Liver (tissue), 8 donors: ENCODE measurements at regions not wholly inside any gene's neighbourhood (a gene's known extent, or its start where the extent isn't known, plus 50 kb on each side); places are given as distances from the start of the nearest gene placed in this dataset.
"Not testable (repeated sequence)": the region's sequence is repeated elsewhere in the genome, so short reads cannot be mapped to it uniquely, and the experiment has no call there.

ENCODE experiments used
- DNase-seq: peaks from one replicate; pipeline ENCODE4 v3.0.0-alpha.2; 2017; ENCODE audit warnings: low spot score
- H3K27ac ChIP-seq, 2 donors: one replicate each; pipeline ENCODE4 v1.7.0; 2013; ENCODE audit warnings: inconsistent platforms in 2 of 2, low read length in 2 of 2, control low read depth in 1 of 2, low read depth in 1 of 2, mild to moderate bottlenecking in 1 of 2
- H3K27me3 ChIP-seq, 4 donors: one replicate each; pipeline versions ENCODE4 v1.6.1 to v1.7.0; 2013; ENCODE audit warnings: low read length in 3 of 4, inconsistent platforms in 1 of 4, mild to moderate bottlenecking in 1 of 4, moderate library complexity in 1 of 4; ENCODE audit not compliant: control insufficient read depth in 4 of 4, insufficient read depth in 4 of 4
- H3K36me3 ChIP-seq, 4 donors: one replicate each; pipeline versions ENCODE4 v1.6.1 to v1.7.0; 2013; ENCODE audit warnings: low read length in 3 of 4, mild to moderate bottlenecking in 3 of 4, low read depth in 1 of 4, moderate library complexity in 1 of 4; ENCODE audit not compliant: control insufficient read depth in 4 of 4, insufficient read depth in 3 of 4
- H3K4me1 ChIP-seq, 4 donors: one replicate each; pipeline versions ENCODE4 v1.6.1 to v1.7.0; 2013; ENCODE audit warnings: low read length in 3 of 4, mild to moderate bottlenecking in 3 of 4, moderate library complexity in 1 of 4; ENCODE audit not compliant: control insufficient read depth in 4 of 4, insufficient read depth in 4 of 4
- H3K4me3 ChIP-seq, 3 donors: one replicate each; pipeline versions ENCODE4 v1.6.1 to v1.7.0; 2013; ENCODE audit warnings: low read length in 3 of 3, control low read depth in 1 of 3, low read depth in 1 of 3, mild to moderate bottlenecking in 1 of 3
- H3K9ac ChIP-seq, 2 donors: one replicate each; pipeline ENCODE4 v1.7.0; 2013; ENCODE audit warnings: low read length in 2 of 2, mild to moderate bottlenecking in 2 of 2, moderate library complexity in 2 of 2, control low read depth in 1 of 2, low read depth in 1 of 2
- H3K9me3 ChIP-seq, 4 donors: one replicate each; pipeline versions ENCODE4 v1.6.1 to v1.7.0; 2013; ENCODE audit warnings: low read length in 3 of 4; ENCODE audit not compliant: control insufficient read depth in 4 of 4
- CTCF ChIP-seq: fragments of 150-350 bp; IDR thresholded peaks from 2 replicates; pipeline ENCODE4 v1.5.1; 2017; ENCODE audit warnings: improper control_type of control experiment, low read depth, low read length; ENCODE audit not compliant: missing input control
- EGR1 ChIP-seq, 2 donors: IDR thresholded peaks; 2 replicates each; pipeline ENCODE4 v1.6.1; 2016 to 2018; ENCODE audit warnings: antibody characterized with exemption in 2 of 2, low read depth in 2 of 2
- FOXA1 ChIP-seq: IDR thresholded peaks from 2 replicates; pipeline ENCODE4 v1.6.1; 2016; ENCODE audit warnings: antibody characterized with exemption
- FOXA2 ChIP-seq: IDR thresholded peaks from 2 replicates; pipeline ENCODE4 v1.6.1; 2016; ENCODE audit warnings: antibody characterized with exemption
- GABPA ChIP-seq, 2 donors: IDR thresholded peaks in 1 of 2; conservative IDR thresholded peaks in 1 of 2; 2 replicates each; pipeline ENCODE4 v1.6.1; 2016; ENCODE audit warnings: antibody characterized with exemption in 2 of 2, mild to moderate bottlenecking in 1 of 2, moderate library complexity in 1 of 2
- HNF4A ChIP-seq, 2 donors: conservative IDR thresholded peaks; 2 replicates each; pipeline ENCODE4 v1.6.1; 2016; ENCODE audit warnings: antibody characterized with exemption in 2 of 2, mild to moderate bottlenecking in 2 of 2
- HNF4G ChIP-seq: IDR thresholded peaks from 2 replicates; pipeline ENCODE4 v1.6.1; 2016; ENCODE audit warnings: antibody characterized with exemption
- JUND ChIP-seq, 2 donors: IDR thresholded peaks; 2 replicates each; pipeline ENCODE4 v1.6.1; 2016; ENCODE audit warnings: antibody characterized with exemption in 2 of 2
- NR2F2 ChIP-seq: IDR thresholded peaks from 2 replicates; pipeline ENCODE4 v1.6.1; 2016; ENCODE audit warnings: antibody characterized with exemption
- RAD21 ChIP-seq, 2 donors: IDR thresholded peaks; 2 replicates each; pipeline ENCODE4 v1.6.1; 2016; ENCODE audit warnings: antibody characterized with exemption in 2 of 2, mild to moderate bottlenecking in 2 of 2
- RXRA ChIP-seq, 2 donors: IDR thresholded peaks; 2 replicates each; pipeline ENCODE4 v1.6.1; 2017 to 2018; ENCODE audit warnings: antibody characterized with exemption in 2 of 2, mild to moderate bottlenecking in 1 of 2
- SP1 ChIP-seq: IDR thresholded peaks from 2 replicates; pipeline ENCODE4 v1.6.1; 2018; ENCODE audit warnings: antibody characterized with exemption, mild to moderate bottlenecking
- ZBTB33 ChIP-seq: IDR thresholded peaks from 2 replicates; pipeline ENCODE4 v1.6.1; 2016; ENCODE audit warnings: antibody characterized with exemption
- WGBS: extraction: QIAGEN DNeasy Blood & Tissue Kit; methylation state at CpG from one replicate; pipeline ENCODE4 v1.1.7; 2013; 5-methylcytosine and 5-hydroxymethylcytosine counted together
- TF ChIP-seq, protein P1 (sequence below): IDR thresholded peaks from 2 replicates; pipeline ENCODE4 v1.6.1; 2016; ENCODE audit warnings: antibody characterized with exemption
- TF ChIP-seq, protein P2 (sequence below): IDR thresholded peaks from 2 replicates; pipeline ENCODE4 v1.6.1; 2016; ENCODE audit warnings: antibody characterized with exemption, mild to moderate bottlenecking
- donor health status: healthy.
- donor health status: healthy.
- donor health status: healthy.
- donor health status: healthy.
- donor health status: healthy.

GRCh38 chr14:26655128-26655527 is 57.3 kb upstream of the NOVA1 start:
- H3K27ac ChIP-seq: no peak overlapping the region
- no peaks in the 10 kb centered on the region for H3K4me1 ChIP-seq
- no peak overlapping the region for H3K4me3 ChIP-seq
- no peak overlapping the region for H3K9ac ChIP-seq
- TF ChIP-seq EGR1 (IDR thresholded peaks at IDR 0.05; ENCODE audit: low read depth in 2 of 2): no peak
- TF ChIP-seq RAD21 (IDR thresholded peaks at IDR 0.05): no peak
- no peak for TF ChIP-seq ZBTB33
- TF ChIP-seq SP1: no peak
- no peak for DNase-seq
- H3K27me3 ChIP-seq: no peaks in the 10 kb centered on the region
- no peaks in the 10 kb centered on the region for H3K36me3 ChIP-seq
- WGBS: 86% methylated on average over 5 of the region's 5 CpGs
- no peaks in the 10 kb centered on the region for H3K9me3 ChIP-seq

GRCh38 chr14:26663506-26663905 is 65.7 kb upstream of the NOVA1 start:
- Histone ChIP-seq H3K9ac (no peak overlapping the region), H3K4me3 (no peak overlapping the region), H3K4me1 (no peaks in the 10 kb centered on the region), H3K27ac (no peak overlapping the region), H3K27me3 (no peaks in the 10 kb centered on the region), H3K9me3 (no peaks in the 10 kb centered on the region), H3K36me3 (no peaks in the 10 kb centered on the region)
- TF ChIP-seq EGR1 (IDR thresholded peaks at IDR 0.05; ENCODE audit: low read depth in 2 of 2): no peak
- TF ChIP-seq CTCF: no peak
- TF ChIP-seq, protein P1, sequence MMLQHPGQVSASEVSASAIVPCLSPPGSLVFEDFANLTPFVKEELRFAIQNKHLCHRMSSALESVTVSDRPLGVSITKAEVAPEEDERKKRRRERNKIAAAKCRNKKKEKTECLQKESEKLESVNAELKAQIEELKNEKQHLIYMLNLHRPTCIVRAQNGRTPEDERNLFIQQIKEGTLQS: no peak
- TF ChIP-seq RAD21 (IDR thresholded peaks at IDR 0.05): no peak
- no peak for TF ChIP-seq FOXA1
- TF ChIP-seq FOXA2: no peak
- TF ChIP-seq HNF4G: no peak
- TF ChIP-seq SP1: no peak
- no peak for TF ChIP-seq JUND (IDR thresholded peaks at IDR 0.05)
- TF ChIP-seq, protein P2, sequence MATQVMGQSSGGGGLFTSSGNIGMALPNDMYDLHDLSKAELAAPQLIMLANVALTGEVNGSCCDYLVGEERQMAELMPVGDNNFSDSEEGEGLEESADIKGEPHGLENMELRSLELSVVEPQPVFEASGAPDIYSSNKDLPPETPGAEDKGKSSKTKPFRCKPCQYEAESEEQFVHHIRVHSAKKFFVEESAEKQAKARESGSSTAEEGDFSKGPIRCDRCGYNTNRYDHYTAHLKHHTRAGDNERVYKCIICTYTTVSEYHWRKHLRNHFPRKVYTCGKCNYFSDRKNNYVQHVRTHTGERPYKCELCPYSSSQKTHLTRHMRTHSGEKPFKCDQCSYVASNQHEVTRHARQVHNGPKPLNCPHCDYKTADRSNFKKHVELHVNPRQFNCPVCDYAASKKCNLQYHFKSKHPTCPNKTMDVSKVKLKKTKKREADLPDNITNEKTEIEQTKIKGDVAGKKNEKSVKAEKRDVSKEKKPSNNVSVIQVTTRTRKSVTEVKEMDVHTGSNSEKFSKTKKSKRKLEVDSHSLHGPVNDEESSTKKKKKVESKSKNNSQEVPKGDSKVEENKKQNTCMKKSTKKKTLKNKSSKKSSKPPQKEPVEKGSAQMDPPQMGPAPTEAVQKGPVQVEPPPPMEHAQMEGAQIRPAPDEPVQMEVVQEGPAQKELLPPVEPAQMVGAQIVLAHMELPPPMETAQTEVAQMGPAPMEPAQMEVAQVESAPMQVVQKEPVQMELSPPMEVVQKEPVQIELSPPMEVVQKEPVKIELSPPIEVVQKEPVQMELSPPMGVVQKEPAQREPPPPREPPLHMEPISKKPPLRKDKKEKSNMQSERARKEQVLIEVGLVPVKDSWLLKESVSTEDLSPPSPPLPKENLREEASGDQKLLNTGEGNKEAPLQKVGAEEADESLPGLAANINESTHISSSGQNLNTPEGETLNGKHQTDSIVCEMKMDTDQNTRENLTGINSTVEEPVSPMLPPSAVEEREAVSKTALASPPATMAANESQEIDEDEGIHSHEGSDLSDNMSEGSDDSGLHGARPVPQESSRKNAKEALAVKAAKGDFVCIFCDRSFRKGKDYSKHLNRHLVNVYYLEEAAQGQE: no peak
- TF ChIP-seq HNF4A (conservative IDR thresholded peaks at IDR 0.05): no peak
- TF ChIP-seq NR2F2: no peak
- no peak for TF ChIP-seq GABPA (IDR thresholded peaks at IDR 0.05 in 1 of 2, conservative IDR thresholded peaks at IDR 0.05 in 1 of 2)
- no peak for TF ChIP-seq RXRA (IDR thresholded peaks at IDR 0.05)
- DNase-seq: no peak
- 54% methylated on average over 1 of the region's 1 CpG for WGBS

GRCh38 chr14:26678732-26679420 is 81.0 kb upstream of the NOVA1 start:
- H3K27ac ChIP-seq, H3K4me1 ChIP-seq, DNase-seq, H3K4me3 ChIP-seq, H3K9me3 ChIP-seq, H3K36me3 ChIP-seq, H3K9ac ChIP-seq, H3K27me3 ChIP-seq: not testable (repeated sequence)
- WGBS: 83% methylated on average over 24 of the region's 31 CpGs
